ENCODE measurements at regions not wholly inside any gene's neighbourhood (a gene's known extent, or its start where the extent isn't known, plus 50 kb on each side); places are given as distances from the start of the nearest gene placed in this dataset.

DNA sequence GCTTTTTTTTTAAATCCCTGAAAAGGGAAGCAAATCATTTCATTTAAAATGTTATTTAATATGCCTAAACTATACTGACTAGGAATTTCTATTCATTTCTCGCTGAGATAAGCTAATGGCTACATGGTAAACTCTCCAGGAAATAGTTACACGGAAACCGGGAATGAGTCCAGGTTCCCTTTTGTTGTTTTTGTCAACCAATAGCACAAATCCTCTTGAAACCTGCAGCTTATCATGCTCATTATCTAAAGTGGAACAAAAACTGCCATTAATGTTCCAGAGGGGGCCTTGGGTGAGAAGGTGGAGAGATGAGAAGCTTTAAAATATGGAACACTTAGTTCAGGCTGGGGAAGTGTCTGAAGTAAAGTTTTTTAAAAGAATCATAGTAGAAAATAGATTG lies 113.5 kb upstream of the ALCAM start (continued):
- TF ChIP-seq, protein P1, sequence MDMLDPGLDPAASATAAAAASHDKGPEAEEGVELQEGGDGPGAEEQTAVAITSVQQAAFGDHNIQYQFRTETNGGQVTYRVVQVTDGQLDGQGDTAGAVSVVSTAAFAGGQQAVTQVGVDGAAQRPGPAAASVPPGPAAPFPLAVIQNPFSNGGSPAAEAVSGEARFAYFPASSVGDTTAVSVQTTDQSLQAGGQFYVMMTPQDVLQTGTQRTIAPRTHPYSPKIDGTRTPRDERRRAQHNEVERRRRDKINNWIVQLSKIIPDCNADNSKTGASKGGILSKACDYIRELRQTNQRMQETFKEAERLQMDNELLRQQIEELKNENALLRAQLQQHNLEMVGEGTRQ (IDR thresholded peaks at IDR 0.05; ENCODE audit: low read length), result no peak
